CD4-positive, alpha-beta T cell treated with Interleukin-12 subunit alpha and Interleukin-12 subunit beta, for 1 hour (primary cell): ENCODE measurements at regions not wholly inside any gene's neighbourhood (a gene's known extent, or its start where the extent isn't known, plus 50 kb on each side); places are given as distances from the start of the nearest gene placed in this dataset.

Experiments
- DNase-seq: peaks from one replicate; pipeline ENCODE4 v3.0.0-alpha.2; 2020

- no peak for DNase-seq
Measured at GRCh38 chr20:21921251-21921650, 215.8 kb downstream of the PAX1 start.

DNA sequence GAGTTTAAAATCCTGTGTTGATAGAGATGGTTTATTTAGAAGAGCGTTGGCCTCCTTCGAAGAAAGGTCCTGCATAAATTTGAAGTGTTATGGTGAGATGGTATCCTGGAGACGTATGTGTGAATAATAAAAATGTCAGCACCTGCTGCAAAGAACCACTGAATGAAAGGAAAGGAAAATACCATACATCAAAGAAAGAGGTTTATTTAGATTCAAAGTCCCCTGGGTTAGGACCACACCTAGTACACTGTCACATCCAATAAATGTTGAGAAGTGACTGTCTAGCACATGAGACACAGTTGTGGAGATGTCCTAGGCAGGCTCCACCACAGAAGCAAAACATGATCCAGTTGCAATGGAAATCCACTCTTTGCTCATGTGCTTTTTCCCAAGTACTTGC is 214.7 kb downstream of the PAX1 start:
- DNase-seq, result no peak

- DNase-seq, result no peak
Measured at GRCh38 chr20:21918398-21918797, 212.9 kb downstream of the PAX1 start.

- no peak for DNase-seq
Measured at GRCh38 chr20:21902391-21902790, 196.9 kb downstream of the PAX1 start.

DNA sequence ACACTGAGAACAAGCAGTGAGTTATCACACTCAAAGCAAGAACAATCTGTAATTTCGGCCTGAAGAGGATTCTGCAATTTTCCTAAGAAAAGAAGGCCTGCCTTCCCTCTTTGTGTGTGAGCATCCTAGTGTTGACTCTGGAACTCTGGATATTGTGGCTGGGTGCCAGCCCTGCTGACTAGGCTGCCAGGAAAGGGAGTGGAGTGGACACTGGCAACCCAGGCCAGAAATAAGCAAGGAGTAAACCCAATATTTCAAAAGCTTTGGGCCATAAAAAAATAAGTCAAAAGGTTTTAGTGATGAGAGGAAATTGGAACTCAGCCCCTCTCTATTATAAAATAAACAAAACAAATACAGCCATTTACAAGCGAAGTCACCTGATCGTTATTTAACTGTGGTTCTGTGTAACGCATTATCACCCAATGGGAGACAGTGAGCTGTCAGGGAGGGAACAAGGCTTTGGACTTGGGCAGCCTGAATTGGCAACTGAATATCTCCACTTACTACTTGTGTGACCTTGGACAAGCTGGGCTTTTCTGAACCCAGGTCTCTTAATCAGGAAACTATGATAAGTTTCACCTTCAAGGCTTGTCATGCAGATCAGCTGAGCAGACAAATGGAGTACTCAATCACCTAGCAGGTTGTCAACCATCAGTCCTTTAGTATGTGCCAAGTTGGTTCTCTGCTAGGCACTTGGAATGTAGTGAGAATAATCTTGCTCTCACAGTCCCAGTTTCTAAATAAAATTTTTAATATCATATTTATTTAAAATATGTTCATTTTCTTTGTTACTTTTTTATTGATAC is 196.2 kb downstream of the PAX1 start:
- no peak for DNase-seq

GRCh38 chr20:21900431-21900830 is 195.0 kb downstream of the PAX1 start:
- no peak for DNase-seq

- DNase-seq, result no peak
Measured at GRCh38 chr20:21874921-21875320, 169.5 kb downstream of the PAX1 start.

DNA sequence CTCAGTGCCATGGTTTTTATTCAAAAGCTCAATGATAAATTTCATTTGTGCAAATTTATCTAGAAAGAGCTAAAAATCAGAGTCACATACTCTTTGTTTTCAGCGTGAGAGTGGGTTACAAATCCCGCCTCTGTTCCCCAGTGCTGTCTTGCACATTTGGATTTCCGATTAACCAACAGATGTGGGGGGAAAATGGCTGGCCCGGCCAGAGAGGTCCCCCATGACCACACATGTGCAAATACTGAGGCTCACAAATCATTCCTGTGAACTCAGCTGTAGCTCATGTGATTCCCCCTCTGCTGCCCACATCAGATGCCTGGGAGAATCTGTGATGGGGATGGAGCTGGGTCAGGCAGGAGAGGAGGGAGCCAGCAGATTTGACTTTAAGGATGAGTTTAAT is 168.7 kb downstream of the PAX1 start:
- DNase-seq, result no peak

GRCh38 chr20:21873291-21873690 is 167.8 kb downstream of the PAX1 start:
- DNase-seq, result no peak

GRCh38 chr20:21867811-21868210 is 162.3 kb downstream of the PAX1 start:
- no peak for DNase-seq

- no peak for DNase-seq
Measured at GRCh38 chr20:21867353-21867752, 161.9 kb downstream of the PAX1 start.

DNA sequence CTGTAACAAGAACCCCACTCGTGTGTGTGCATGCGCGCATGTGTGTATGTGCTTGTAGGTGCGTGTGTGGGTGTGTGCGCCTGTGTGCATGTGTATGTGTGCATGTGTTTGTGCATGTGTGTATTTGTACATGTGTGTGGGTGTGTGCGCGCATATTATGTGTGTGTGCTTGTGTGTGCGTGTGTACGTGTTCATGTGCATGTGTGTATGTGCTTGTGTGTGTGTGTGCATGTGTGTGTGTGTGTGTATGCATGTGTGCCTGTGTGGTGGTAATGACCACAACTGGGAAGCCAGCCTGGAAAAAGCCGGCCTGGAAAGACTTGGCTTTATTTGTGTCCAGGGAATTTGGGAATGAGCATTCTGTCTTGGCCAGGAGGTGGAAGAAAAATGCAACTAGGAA is 157.5 kb downstream of the PAX1 start:
- DNase-seq, result no peak

GRCh38 chr20:21862259-21862946 is 156.9 kb downstream of the PAX1 start:
- DNase-seq, result no peak

DNA sequence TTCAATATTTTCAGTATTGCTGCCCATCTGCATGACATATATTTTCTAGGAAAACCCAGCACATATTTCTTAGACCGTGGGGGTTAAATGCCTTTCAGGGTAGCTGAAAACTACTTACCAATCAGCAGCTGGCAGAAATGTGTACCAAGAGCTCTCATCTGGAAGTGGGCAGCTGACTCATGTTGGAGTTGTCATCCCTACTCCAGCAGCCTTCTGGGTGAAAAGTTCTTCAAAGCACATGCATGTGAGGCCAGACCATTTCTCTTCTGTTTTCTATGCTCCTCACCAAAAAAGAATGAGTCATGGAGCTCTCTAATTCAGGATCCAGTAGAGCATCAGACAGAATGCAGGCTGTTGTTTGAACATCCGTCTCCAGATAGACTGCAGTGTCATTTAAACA is 135.5 kb downstream of the PAX1 start:
- DNase-seq, result no peak

DNA sequence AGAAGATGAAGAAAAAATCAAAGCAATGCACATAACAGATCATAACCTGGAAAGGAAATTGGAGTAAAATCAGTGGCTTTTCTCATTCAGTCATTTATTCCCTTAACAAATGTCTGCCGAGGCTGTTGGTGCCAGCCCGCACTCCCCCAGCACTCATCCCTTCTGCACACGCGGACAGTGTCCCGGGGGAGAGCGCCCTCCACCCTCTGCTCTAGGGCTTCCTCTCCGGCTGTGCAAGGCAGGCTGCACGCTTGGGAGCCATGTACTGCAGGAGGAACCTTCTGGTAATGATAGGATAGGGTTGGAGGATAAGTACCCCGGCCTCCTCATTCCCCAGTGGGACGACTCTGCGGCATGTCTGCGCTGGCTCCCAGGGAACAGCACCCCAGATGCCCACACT is 134.5 kb downstream of the PAX1 start:
- DNase-seq, result no peak

GRCh38 chr20:21836346-21836745 is 130.9 kb downstream of the PAX1 start:
- DNase-seq, result no peak

DNA sequence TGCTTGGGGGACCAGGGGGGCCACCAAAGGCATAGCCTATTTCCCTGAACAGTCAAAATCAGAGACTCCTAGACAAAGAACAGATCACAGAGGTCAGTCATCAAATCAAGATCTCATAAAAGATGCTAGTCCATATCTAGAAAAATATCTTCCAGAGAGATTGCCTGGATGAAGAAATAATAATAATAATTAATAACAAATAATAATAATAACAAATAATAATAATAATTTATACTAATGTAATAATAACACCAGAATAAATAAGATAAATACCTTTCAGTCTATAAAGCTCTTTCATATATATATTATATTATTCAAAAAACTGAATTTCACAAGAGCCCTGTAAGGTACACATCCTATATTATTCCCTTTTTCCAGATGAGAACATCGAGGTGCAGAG is 129.6 kb downstream of the PAX1 start:
- no peak for DNase-seq

DNA sequence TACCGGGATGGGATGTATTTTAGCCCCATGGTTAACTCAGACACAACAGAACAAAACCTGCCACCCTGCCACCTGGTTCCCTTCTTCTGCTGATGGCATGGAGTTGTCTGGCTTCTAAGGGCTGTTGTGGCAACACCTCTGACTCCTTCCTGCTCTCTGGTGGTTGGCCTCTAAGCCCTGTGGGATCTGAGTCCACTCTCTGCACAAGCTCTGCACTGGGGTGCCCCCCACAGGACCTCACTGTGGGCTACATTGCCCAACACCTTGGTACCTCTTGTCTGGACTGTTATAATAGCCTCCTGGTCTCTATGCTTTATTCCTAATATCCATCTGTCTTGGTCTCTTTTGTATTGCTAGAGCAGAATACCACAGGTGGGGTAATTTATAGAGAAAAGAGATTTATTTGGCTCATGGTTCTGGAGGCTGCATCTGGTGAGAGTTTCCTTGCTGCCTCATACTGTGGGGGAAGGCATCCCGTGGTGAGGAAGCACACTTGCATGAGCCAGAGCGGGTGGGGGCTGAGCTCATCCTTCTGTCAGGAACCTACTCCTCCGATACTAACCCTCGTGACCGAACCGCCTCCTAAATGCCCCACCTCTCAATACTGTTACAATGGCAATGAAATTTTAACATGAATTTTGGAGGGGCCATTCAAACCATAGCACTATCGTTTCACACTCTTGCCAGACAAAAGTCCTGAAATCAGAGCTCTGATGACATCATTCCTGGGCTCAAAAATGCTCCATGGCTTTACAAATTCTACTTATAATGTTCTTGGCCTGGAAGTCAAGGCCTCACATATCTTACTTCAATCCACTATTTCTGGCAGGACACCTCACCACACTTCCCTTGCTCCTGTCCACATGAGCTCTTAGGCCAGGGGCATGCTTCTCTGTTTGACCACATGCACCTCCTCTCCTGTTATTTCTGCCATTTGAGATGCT is 127.2 kb downstream of the PAX1 start:
- no peak for DNase-seq

- DNase-seq, result no peak
Measured at GRCh38 chr20:21826976-21827375, 121.5 kb downstream of the PAX1 start.

GRCh38 chr20:21821358-21821757 is 115.9 kb downstream of the PAX1 start:
- DNase-seq, result no peak

DNA sequence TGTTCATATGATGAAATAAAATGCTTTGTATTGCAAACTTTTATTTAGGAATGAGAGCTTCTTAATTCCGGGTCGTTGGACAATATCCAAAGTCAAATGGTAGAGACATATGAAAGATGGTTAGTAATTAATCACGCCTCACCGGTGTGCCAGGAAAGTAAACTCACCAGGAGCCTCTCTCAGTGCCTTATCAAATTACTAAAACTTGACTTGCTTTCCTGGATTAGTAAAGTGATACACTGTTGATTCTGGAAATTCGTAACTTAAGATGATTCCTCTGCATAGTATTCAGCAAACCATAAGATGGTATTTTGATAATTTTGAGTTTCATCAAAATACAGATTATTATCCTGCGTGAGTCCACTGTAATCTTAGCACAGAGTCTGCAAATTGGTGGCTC is 115.2 kb downstream of the PAX1 start:
- DNase-seq, result no peak

DNA sequence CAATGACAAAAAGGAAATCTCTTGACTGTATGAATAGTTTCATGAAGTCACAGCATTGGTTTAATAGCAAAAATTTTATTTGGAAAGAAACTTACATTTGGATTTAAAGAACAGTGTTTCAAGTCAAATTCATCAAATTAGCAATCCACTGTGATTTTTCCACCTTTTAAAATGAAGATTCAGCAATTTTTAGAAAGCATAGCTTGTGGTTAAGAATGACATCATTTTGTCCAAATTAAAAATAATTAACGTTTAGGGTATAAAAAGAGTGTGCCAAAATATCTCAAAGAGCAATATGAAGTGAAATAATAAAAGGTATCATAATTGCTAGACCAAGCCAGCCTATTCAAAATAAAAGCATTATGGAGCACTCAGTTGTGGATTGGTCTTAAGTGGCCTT is 114.6 kb downstream of the PAX1 start:
- DNase-seq, result no peak

GRCh38 chr20:21812379-21812778 is 106.9 kb downstream of the PAX1 start:
- no peak for DNase-seq
